Trophoblast cell (in vitro differentiated cells and primary cell): ENCODE measurements at regions not wholly inside any gene's neighbourhood (a gene's known extent, or its start where the extent isn't known, plus 50 kb on each side); places are given as distances from the start of the nearest gene placed in this dataset.

Experiments
- DNase-seq, 2 donors: peaks; one replicate each; pipeline ENCODE4 v3.0.0-alpha.2; 2016
- H2AFZ ChIP-seq: 2 replicates; pipeline ENCODE4 v1.6.1; 2013; ENCODE audit warnings: low read length, moderate library complexity, mild to moderate bottlenecking; ENCODE audit not compliant: insufficient read depth, poor library complexity
- H2AK5ac ChIP-seq: 2 replicates; pipeline ENCODE4 v1.6.1; 2013; ENCODE audit warnings: mild to moderate bottlenecking, low read length
- H2BK120ac ChIP-seq: 2 replicates; pipeline ENCODE4 v1.6.1; 2013; ENCODE audit warnings: low read length, mild to moderate bottlenecking, moderate library complexity; ENCODE audit not compliant: insufficient read depth, poor library complexity
- H2BK12ac ChIP-seq: 2 replicates; pipeline ENCODE4 v1.6.1; 2013; ENCODE audit warnings: mild to moderate bottlenecking, low read length, moderate library complexity
- H2BK5ac ChIP-seq: 2 replicates; pipeline ENCODE4 v1.6.1; 2013; ENCODE audit warnings: low read length, low read depth, moderate library complexity, mild to moderate bottlenecking; ENCODE audit not compliant: poor library complexity
- H3K14ac ChIP-seq: 2 replicates; pipeline ENCODE4 v1.6.1; 2013; ENCODE audit warnings: mild to moderate bottlenecking, low read length
- H3K18ac ChIP-seq: 2 replicates; pipeline ENCODE4 v1.6.1; 2013; ENCODE audit warnings: mild to moderate bottlenecking, low read length
- H3K23ac ChIP-seq: 2 replicates; pipeline ENCODE4 v1.6.1; 2013; ENCODE audit warnings: low read length
- H3K27ac ChIP-seq: 2 replicates; pipeline ENCODE4 v1.5.1; 2013; ENCODE audit warnings: low read depth, mild to moderate bottlenecking, inconsistent platforms, low read length, moderate library complexity
- H3K27me3 ChIP-seq: 2 replicates; pipeline ENCODE4 v1.6.1; 2013; ENCODE audit warnings: inconsistent platforms, mild to moderate bottlenecking, low read length, moderate library complexity; ENCODE audit not compliant: insufficient read depth
- H3K36me3 ChIP-seq, 2 experiments: 1 replicate in 1 of 2; 2 replicates in 1 of 2; pipeline ENCODE4 v1.6.1; 2013; ENCODE audit warnings: low read length in 2 of 2, mild to moderate bottlenecking in 2 of 2, moderate library complexity in 1 of 2; ENCODE audit not compliant: insufficient read depth in 2 of 2, control insufficient read depth in 1 of 2
- H3K4ac ChIP-seq: 2 replicates; pipeline ENCODE4 v1.6.1; 2013; ENCODE audit warnings: low read depth, mild to moderate bottlenecking, low read length, moderate library complexity
- H3K4me1 ChIP-seq, 2 experiments: 1 replicate in 1 of 2; 2 replicates in 1 of 2; pipeline ENCODE4 v1.6.1; 2013; ENCODE audit warnings: low read length in 2 of 2, mild to moderate bottlenecking in 2 of 2, moderate library complexity in 1 of 2; ENCODE audit not compliant: insufficient read depth in 2 of 2, control insufficient read depth in 1 of 2
- H3K4me2 ChIP-seq: 2 replicates; pipeline ENCODE4 v1.6.1; 2013; ENCODE audit warnings: inconsistent platforms, mild to moderate bottlenecking, low read length, moderate library complexity
- H3K4me3 ChIP-seq: 2 replicates; pipeline ENCODE4 v1.5.1; 2013; ENCODE audit warnings: mild to moderate bottlenecking, low read depth, low read length, inconsistent platforms
- H3K79me1 ChIP-seq: one replicate; pipeline ENCODE4 v1.6.1; 2013; ENCODE audit warnings: low read length
- H3K79me2 ChIP-seq: 2 replicates; pipeline ENCODE4 v1.6.1; 2013; ENCODE audit warnings: low read length, mild to moderate bottlenecking; ENCODE audit not compliant: control insufficient read depth, insufficient read depth, poor library complexity
- H3K9ac ChIP-seq: 2 replicates; pipeline ENCODE4 v1.6.1; 2013; ENCODE audit warnings: mild to moderate bottlenecking, low read length
- H3K9me3 ChIP-seq: 2 replicates; pipeline ENCODE4 v1.6.1; 2013; ENCODE audit warnings: low read depth, mild to moderate bottlenecking, control low read depth, inconsistent platforms, low read length; ENCODE audit not compliant: insufficient read depth
- H4K12ac ChIP-seq: 2 replicates; pipeline ENCODE4 v1.6.1; 2013; ENCODE audit warnings: low read depth, mild to moderate bottlenecking, low read length, moderate library complexity
- H4K8ac ChIP-seq: 2 replicates; pipeline ENCODE4 v1.6.1; 2013; ENCODE audit warnings: low read depth, mild to moderate bottlenecking, low read length, moderate library complexity
- H4K91ac ChIP-seq: one replicate; pipeline ENCODE4 v1.6.1; 2013; ENCODE audit warnings: low read depth, mild to moderate bottlenecking, low read length, moderate library complexity
- WGBS: extraction: QIAGEN DNeasy Blood & Tissue Kit; methylation state at CpG from one replicate; pipeline ENCODE4 v1.1.7; 2013; ENCODE audit warnings: missing lambda C conversion rate; ENCODE audit not compliant: insufficient read length, insufficient coverage; ENCODE audit errors: extremely low coverage; 5-methylcytosine and 5-hydroxymethylcytosine counted together

DNA sequence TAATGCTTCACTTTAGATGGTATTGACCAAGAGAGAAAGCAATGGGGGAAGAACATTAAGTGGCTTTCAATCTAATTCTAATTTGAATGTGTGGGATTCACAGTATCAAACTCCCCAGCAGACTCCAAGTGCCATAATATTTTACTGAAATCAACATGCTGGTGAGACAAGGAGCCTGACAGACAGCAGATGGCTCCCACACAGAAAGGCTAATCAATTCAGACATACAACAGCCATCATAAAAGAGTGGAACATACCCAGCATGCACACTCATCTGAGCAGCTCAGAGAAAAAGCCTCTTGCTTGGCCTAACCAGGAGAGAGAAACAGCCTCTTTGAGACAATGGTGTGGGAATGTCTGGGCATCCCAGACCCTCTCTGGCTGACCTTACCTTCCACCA lies 186.5 kb upstream of the SKOR2 start:
- Histone ChIP-seq H4K12ac (no peak overlapping the region), H3K23ac (no peak overlapping the region)

DNA sequence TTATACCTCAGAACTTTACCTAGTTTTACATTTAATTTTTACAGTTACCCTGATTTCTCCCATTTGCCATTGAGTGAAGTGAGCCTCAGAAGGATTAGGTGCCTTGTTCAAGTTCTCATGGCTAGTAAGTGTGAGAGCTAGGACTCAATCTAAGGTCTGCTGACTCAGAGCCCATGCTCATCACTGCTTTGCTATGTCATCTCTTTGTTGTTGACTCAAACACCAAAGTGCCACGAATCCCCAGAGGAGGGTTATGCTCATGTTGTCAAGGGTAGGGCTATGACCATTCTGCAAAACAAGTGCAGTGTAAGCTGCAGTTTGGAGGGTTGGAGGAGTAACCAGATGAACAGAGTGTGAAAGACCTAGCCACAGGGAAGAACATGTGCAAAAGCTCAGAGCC lies 185.4 kb upstream of the SKOR2 start:
- Histone ChIP-seq H3K27ac (no peak overlapping the region), H2AK5ac (no peak overlapping the region), H3K14ac (no peak overlapping the region), H3K79me1 (no peaks in the 10 kb centered on the region), H2BK12ac (no peak overlapping the region), H3K79me2 (no peaks in the 10 kb centered on the region), H4K91ac (no peak overlapping the region), H2BK5ac (no peak overlapping the region), H4K12ac (no peak overlapping the region), H3K4me1 (no peaks in the 10 kb centered on the region), H4K8ac (no peak overlapping the region), H2BK120ac (no peak overlapping the region), H3K4me3 (no peak overlapping the region), H3K18ac (no peak overlapping the region), H3K23ac (no peak overlapping the region), H3K9me3 (peaks cover 2% of the 10 kb centered on the region), H2AFZ (no peak overlapping the region), H3K4me2 (no peak overlapping the region), H3K27me3 (no peaks in the 10 kb centered on the region), H3K4ac (no peak overlapping the region), H3K9ac (no peak overlapping the region), H3K36me3 (no peaks in the 10 kb centered on the region)
- no peak for DNase-seq
- WGBS = no CpG with 5 or more reads among the region's 1 CpG

More for the DNA sequence above, 186.5 kb upstream of the SKOR2 start:
- Histone ChIP-seq H4K8ac (no peak overlapping the region), H3K36me3 (no peaks in the 10 kb centered on the region), H3K14ac (no peak overlapping the region), H3K27ac (no peak overlapping the region), H3K9me3 (peaks cover 2% of the 10 kb centered on the region), H2BK12ac (no peak overlapping the region), H3K9ac (no peak overlapping the region), H2BK120ac (no peak overlapping the region), H3K79me1 (no peaks in the 10 kb centered on the region), H3K4me1 (no peaks in the 10 kb centered on the region), H2AK5ac (no peak overlapping the region), H2AFZ (no peak overlapping the region), H2BK5ac (no peak overlapping the region), H3K4me3 (no peak overlapping the region), H3K18ac (no peak overlapping the region), H4K91ac (no peak overlapping the region), H3K79me2 (no peaks in the 10 kb centered on the region), H3K27me3 (no peaks in the 10 kb centered on the region), H3K4me2 (no peak overlapping the region), H3K4ac (no peak overlapping the region)
- no peak for DNase-seq

DNA sequence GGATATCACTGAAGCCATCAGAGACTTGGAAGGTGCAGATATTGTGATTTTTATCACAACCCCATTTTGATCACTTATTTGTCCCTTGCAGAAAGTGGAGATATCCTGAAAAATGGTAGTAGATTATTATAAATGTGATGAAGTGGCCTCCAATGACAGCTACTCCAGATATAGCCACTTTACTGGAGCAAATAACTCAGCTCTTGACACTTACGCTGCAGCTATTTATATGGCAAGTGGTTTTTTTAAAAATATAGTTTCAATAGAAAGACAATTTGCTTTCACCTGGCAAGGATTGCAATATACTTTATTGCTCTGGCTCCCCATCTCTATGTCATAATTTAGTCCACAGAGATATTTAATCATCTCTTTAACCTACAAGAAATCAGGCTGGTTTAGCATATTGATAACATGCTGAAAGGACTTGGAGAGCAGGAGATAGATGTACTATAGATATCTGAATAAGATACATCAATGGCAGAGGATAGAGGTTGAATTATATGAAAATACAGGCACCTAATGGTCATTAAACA lies 182.8 kb upstream of the SKOR2 start:
- no CpG with 5 or more reads among the region's 1 CpG for WGBS
- no peak for DNase-seq
- Histone ChIP-seq H3K9me3 (peaks cover 2% of the 10 kb centered on the region), H2BK120ac (no peak overlapping the region), H2AFZ (no peak overlapping the region), H3K79me2 (no peaks in the 10 kb centered on the region), H3K79me1 (no peaks in the 10 kb centered on the region), H2BK12ac (no peak overlapping the region), H3K36me3 (no peaks in the 10 kb centered on the region), H2BK5ac (no peak overlapping the region), H3K4me2 (no peak overlapping the region), H2AK5ac (no peak overlapping the region), H4K91ac (no peak overlapping the region), H3K9ac (no peak overlapping the region), H3K23ac (no peak overlapping the region), H3K18ac (no peak overlapping the region), H4K8ac (no peak overlapping the region), H3K27ac (no peak overlapping the region), H3K4ac (no peak overlapping the region), H3K27me3 (no peaks in the 10 kb centered on the region), H3K14ac (no peak overlapping the region), H3K4me1 (no peaks in the 10 kb centered on the region), H4K12ac (no peak overlapping the region), H3K4me3 (no peak overlapping the region)

DNA sequence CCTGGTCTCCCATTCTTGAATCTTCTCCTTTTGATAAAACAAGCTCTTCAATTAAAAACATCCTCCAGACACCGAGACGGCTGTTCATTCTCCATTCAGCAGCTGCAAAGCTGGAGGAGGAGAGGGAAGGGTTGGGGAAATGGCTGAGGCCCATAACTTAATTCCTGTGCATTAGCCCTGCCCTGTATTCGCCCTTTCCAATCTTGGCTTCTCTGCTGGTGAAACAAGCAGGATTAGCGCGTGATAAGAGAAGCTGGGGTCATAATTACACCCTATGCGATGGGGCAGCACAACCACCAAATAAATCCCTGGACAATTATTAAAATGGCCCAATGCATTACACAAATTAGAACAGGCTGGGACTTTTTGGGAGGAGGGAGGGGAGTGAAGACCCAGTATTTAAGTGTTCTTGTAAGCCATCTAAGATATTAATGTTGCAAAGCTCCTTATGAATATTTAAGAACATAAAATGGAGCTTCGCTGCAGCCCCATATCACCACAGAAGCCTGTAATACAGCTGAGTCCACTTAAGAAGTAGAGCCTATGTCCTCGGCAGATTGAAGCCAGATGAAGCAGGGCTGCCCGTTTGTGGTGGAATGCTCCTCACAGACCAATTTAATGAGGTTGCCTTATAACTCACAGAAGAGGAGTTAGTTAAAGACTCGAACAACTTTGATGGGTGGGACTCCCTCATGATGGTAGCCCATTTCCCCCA lies 176.6 kb upstream of the SKOR2 start:
- DNase-seq = no peak
- Histone ChIP-seq H4K8ac (no peak overlapping the region), H3K23ac (no peak overlapping the region), H4K91ac (no peak overlapping the region), H3K9me3 (peaks cover 1% of the 10 kb centered on the region), H3K27me3 (no peaks in the 10 kb centered on the region), H3K36me3 (no peaks in the 10 kb centered on the region), H3K4me3 (no peak overlapping the region), H3K79me1 (no peaks in the 10 kb centered on the region), H2AFZ (no peak overlapping the region), H3K9ac (no peak overlapping the region), H2BK120ac (no peak overlapping the region), H3K4me1 (no peaks in the 10 kb centered on the region), H3K79me2 (no peaks in the 10 kb centered on the region), H4K12ac (no peak overlapping the region), H2BK12ac (no peak overlapping the region), H3K18ac (no peak overlapping the region), H2AK5ac (no peak overlapping the region), H3K4me2 (no peak overlapping the region), H3K14ac (no peak overlapping the region), H3K27ac (no peak overlapping the region), H2BK5ac (no peak overlapping the region), H3K4ac (no peak overlapping the region)
- no CpG with 5 or more reads among the region's 10 CpGs for WGBS
